ENCODE measurements at regions not wholly inside any gene's neighbourhood (a gene's known extent, or its start where the extent isn't known, plus 50 kb on each side); places are given as distances from the start of the nearest gene placed in this dataset.

GRCh38 chr7:94054130-94054529 is 50.0 kb upstream of the BET1 start:
- DNase-seq (ENCODE audit: low spot score): no peak

DNA sequence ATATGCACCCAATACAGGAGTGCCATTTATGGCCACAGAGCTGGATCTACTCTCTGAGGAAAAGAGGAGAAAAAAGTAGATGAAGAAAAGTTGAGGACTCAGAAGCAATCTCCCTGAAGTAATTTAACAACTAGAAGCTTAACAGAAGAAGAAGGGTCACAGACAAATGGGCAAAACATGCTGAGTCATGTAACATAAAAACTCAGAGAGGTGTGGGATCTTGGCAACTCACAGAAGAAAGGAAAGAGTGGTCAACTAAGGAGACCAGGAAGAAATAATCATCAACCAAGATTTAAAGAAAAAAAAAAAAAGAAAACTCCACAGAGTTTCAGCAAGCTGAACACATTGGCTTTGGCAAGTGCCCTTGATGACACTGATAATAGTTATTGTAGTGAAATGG is 51.8 kb upstream of the BET1 start:
- no peak for DNase-seq (ENCODE audit: low spot score)

GRCh38 chr7:94056796-94057207 is 52.6 kb upstream of the BET1 start:
- DNase-seq (ENCODE audit: low spot score): no peak

DNA sequence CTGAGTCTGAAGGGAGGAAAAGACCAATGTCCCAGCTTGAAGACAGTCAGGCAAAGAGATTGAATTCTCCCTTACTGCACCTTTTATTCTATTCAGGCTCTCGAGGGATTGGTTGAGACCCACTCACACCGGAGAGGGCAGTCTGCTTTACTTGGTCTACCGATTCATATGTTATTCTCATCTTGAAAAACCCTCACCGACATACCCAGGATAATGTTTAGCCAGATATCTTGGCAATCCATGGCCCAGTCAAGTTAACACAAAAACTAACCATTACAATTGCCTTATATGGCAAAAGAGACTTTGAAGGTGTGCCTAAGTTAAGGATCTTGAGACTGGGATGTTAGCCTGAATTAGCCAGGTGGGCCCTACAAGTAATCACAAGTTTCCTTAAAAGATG is 53.8 kb upstream of the BET1 start:
- no peak for DNase-seq (ENCODE audit: low spot score)

DNA sequence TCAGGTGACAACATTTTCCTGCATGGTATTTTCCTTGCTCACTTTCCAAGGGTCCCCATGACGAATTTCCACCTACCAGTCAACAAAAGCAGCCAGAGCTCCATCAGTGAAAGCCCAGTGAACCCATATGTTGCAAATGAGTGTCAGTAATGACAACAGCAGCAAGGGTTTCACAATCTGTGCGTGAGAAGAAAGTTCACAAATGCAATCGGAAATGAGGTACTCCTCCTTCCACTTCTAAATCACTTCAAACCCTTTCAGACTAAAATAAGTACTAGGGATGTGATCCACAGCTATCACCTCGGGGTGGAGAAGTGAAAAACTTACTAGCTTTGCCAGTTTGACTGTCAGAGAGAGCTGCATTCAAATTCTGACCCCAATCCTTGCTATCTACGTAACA is 55.6 kb upstream of the BET1 start:
- DNase-seq (ENCODE audit: low spot score): no peak

GRCh38 chr7:94060752-94061151 is 56.6 kb upstream of the BET1 start:
- DNase-seq (ENCODE audit: low spot score): no peak

DNA sequence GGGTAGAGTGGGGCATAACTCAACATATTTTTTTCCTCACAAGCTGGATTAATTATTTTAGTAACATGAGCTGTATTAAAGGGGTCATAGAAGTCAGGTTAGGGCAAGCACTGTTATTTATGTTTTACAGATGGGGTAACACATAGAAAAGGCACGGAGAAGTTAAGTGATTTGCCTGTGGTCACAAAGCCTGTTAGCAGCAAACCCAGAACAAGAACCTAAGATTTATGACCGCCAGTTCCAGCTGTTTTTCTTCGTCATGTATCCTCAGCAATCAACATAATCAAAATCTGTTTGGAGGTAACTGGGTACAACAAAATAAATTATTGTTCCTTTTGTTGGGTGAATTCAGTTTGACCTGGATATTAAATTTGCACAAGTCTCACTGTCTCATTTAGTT is 57.2 kb upstream of the BET1 start:
- no peak for DNase-seq (ENCODE audit: low spot score)

- no peak for DNase-seq (ENCODE audit: low spot score)
Observed at GRCh38 chr7:94062372-94062771, 58.2 kb upstream of the BET1 start.

GRCh38 chr7:94064541-94065191 is 60.5 kb upstream of the BET1 start:
- no peak for DNase-seq (ENCODE audit: low spot score)

- no peak for DNase-seq (ENCODE audit: low spot score)
Observed at GRCh38 chr7:94067047-94067446, 62.9 kb upstream of the BET1 start.

DNA sequence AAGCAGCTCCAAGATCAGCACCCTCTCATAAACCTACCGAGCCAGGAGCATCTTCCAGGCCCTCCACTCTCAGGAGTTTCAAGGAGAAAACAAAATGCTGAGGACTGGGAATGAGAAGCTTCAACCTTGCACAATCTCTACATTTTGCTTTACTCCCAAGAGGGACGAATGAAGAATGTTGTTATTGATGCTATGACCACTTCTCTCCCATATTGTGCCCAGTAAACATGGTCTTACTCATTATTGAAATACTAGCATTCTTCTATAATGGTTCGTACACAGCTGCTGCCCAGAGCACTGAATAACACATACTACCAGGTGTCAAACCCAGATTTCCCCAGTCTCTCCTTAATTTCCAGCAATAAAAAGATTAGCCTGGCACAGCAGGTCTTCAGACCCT is 63.4 kb upstream of the BET1 start:
- DNase-seq (ENCODE audit: low spot score): no peak

GRCh38 chr7:94069162-94069739 is 65.1 kb upstream of the BET1 start:
- DNase-seq (ENCODE audit: low spot score): no peak

GRCh38 chr7:94080551-94080950 is 76.4 kb upstream of the BET1 start:
- no peak for DNase-seq (ENCODE audit: low spot score)

DNA sequence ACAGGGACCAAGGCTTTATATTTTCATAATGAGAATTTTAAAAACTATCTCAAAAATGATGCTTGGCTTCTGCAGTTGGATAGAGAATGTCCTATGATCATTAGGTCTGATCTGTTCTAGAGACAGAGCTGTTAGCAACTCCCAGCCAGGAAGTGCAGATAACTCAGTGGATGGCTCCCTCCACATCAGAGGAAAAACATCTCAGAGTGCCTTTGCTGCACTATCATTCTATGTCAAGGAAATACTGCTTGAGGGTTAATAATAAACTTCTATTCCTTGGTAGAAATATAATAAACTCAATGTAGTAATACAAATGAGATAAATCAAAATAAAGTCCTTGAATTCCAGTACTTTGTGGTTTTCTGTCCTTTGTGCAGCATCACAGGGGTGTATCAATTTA is 78.0 kb upstream of the BET1 start:
- DNase-seq (ENCODE audit: low spot score): no peak

DNA sequence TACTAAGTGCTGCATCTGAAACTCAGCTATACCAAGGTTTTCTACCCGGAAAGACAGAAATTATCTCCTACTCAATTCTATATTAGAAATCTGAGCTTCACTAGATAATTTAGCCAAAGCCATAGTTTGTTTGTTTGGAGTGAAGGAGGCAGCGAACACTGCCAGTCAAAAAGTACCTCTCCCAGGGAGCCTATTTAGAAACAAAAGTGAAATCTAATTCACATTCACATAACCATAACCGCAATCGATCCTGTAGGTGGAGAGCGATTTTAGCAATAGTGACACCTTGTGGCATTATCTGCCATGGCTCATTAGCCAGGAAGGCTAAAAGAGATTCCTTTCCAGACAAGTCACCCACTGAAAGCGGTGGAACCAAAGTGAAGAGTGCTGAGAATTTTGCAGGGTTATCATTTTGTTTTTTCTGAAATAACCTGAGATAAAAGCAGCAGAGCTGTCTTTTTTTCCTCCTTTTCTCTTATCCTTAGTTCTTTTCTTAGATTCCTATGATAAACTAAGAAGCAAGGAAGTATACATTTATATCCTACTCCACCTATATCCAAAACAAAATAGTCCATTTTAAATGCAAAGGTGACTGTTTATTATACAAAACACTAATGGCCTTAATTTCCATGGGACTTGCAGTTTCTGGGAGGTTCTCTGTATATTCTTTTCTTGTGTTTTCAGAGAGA is 83.7 kb upstream of the BET1 start:
- DNase-seq (ENCODE audit: low spot score): peak; percentile 25

- no peak for DNase-seq (ENCODE audit: low spot score)
Observed at GRCh38 chr7:94088560-94088959, 84.4 kb upstream of the BET1 start.

GRCh38 chr7:94089806-94090205 is 85.7 kb upstream of the BET1 start:
- no peak for DNase-seq (ENCODE audit: low spot score)

DNA sequence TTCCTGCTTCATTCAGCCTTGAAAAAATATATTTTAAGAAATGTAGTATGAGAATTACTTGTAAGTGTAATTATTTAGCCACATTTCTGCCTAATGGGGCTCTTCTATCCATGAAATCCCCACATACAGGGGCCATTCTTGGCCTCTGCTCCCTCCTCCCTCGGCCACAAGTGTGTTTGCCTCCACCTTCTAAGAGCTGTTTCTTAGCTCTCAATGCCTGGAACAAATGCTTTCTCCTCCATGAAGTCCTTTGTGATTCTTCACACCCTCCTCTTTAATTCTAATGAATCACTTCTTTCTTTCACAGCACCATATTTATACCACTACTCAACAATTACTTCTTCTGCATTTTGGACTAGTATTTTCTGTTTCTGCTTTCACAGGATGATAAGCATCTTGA is 88.8 kb upstream of the BET1 start:
- DNase-seq (ENCODE audit: low spot score): no peak

- DNase-seq (ENCODE audit: low spot score): no peak
Observed at GRCh38 chr7:94094298-94094697, 90.1 kb upstream of the BET1 start.

DNA sequence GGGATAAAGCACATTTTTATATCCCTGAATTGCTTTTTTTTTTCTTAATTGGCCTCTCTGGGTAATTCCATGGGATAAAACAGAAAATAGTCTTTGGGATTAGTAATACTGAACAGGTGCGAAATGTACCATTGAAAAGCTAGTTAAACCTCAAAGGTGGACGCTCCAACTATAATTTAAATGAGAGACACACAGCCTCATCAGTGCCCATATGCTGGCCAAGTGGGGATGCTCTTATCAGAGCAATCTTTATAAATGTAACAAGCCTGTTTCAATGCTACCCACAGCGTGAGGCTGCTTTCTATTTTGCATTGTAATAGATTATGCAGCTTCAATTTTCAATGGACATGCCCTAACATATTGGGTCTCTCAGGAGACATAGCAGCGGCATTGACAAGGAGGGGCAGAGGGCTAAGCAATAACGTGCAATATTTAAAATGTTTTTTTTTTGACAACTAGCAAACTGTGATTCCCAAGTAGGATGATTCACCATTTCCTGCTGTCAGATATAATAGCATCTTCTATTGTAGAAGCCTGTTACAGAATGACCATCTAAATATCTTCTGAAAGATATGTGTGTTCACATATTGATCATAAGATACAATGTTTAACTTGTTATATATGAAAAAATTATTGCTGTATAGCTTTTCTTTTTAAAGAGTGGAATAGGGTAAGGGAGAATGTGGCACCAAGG is 91.3 kb upstream of the BET1 start:
- DNase-seq (ENCODE audit: low spot score): no peak

GRCh38 chr7:94099679-94100078 is 95.5 kb upstream of the BET1 start:
- no peak for DNase-seq (ENCODE audit: low spot score)

GRCh38 chr7:94100723-94101345 is 96.7 kb upstream of the BET1 start:
- no peak for DNase-seq (ENCODE audit: low spot score)

DNA sequence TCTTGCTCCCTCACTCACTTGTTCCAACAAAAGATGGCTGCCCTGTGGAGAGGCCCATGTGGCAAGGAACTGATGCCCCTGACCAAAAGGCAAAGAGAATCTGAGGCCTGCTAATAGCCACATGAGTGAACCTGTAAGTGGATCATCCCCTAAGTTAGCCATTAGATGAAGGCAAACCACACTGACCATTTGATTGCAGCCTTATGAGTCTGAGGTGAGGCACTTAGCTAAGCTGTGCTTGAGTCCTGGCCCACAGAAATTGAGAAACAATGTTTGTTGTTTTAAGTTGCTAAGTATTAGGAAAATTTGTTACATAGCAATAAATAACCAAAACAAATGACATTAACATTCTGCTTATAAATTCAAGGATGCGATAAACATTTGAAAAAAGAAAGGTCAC is 100.1 kb upstream of the BET1 start:
- DNase-seq (ENCODE audit: low spot score): no peak
